GM12873 (cell line): ENCODE measurements at regions not wholly inside any gene's neighbourhood (a gene's known extent, or its start where the extent isn't known, plus 50 kb on each side); places are given as distances from the start of the nearest gene placed in this dataset.

Experiments used
- CTCF ChIP-seq: IDR thresholded peaks from 2 replicates; pipeline ENCODE4 v1.5.1; 2012; ENCODE audit warnings: low read depth, mild to moderate bottlenecking, moderate library complexity, low read length, control low read depth; ENCODE audit not compliant: insufficient read depth; ENCODE audit errors: missing control alignments

DNA sequence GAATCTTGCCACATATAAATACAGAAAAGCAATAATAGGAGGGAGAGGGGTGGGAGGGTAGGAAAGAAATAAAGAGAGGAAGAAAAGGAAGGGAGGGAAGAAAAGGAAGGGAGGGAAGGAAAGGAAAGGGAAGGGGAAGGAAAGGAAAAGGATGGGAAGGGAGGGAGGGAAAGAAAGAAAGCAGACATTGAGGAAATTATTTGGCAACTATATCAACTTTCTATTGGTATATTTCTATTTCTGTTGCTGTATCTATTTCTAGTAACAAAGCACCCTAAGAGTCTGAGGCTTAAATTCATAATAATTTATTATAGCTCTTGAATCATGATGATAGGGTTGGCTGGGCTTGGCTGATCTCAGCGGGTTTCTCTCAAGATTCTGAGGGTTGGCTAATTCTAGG lies 648.0 kb downstream of the CCDC85A start:
- no peak for TF ChIP-seq CTCF

DNA sequence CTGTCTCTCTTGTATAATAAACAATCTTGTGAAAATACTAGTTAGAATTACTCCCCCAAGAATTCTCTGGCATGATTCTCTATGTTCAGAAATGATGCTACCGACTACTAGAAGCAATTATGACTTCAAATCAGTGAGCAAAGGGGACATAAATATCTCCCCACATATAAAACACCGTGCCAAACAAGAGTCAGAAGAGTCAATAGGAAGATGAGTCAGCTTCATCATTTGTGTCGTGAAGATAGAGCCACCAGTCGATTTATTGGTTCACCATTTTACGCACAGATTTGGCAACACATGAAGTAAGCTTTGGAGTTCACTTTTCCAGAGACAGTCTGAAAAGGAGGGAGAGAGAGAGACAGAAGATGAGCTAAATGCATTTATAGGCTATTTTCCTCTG lies 650.9 kb downstream of the CCDC85A start:
- TF ChIP-seq CTCF: no peak

DNA sequence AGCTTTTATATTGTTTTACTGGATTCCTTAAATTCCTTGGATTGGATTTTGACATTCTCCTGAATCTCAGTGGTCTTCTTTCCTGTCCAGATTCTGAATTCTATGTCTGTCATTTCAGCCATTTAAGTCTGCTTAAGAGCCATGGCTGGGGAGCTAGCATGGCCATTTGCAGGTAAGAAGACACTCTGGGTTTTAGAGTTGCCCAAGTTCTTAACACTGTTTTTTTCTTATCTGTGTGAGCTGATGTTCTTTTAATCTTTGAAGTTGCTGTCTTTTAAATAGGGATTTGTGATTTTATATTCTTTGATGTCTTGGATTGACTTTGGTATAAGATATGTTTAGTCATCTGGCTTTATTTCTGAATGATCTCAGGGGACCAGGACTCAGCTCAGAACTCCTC lies 677.2 kb downstream of the CCDC85A start:
- no peak for TF ChIP-seq CTCF

DNA sequence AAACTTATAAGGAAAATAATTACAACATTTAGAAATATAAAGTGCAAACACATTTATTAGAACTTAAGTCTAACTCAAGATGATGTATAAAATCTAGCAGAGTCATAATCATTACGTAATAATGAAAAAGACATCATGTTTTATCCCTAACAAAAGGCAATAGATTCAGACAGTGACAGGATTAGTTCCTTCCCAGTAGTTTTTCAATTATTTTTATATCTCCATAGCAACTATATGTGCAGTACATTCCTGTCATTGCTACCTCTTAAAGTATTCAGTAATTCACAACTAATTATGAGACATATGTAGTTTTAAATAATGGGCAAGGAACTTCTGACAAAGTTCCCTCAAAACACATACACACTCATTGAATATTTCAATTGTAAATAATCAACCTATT lies 687.9 kb downstream of the CCDC85A start:
- no peak for TF ChIP-seq CTCF

DNA sequence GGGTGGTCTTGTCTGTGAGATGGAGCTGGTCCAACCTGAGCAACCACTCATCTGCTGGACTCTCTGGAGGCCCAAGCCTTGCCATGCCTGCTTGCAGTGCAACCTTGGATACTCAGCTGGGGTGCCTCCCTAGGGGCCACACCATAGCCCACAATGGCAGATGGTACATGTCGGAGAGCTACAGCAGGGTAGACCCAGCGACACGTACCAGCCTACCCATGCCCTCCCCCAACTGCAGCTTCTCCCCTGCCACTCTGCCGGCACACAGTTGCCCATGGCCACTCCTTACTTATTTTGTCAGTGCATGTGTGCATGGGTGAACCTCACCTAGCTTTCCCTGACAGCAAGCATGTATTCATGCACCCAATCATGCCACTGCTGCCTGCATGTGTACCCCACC lies 690.9 kb downstream of the CCDC85A start:
- TF ChIP-seq CTCF: no peak

DNA sequence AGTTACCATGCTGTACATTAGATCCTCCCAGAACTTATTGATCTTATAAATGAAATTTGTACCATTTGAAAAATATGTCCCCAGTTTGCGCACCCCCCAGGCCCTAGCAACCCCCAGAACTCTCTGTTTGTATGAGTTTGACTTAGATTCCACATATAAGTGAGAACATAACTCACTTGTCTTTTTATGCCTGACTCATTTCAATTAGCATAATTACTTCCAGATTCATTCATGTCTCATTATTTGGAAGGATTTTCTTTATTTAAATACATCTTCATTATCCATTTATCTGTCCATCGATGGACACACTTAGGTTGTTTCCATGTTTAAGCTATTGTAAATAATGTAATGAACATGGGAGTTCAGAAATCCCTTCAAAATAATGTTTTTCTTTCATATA lies 705.9 kb downstream of the CCDC85A start:
- no peak for TF ChIP-seq CTCF

DNA sequence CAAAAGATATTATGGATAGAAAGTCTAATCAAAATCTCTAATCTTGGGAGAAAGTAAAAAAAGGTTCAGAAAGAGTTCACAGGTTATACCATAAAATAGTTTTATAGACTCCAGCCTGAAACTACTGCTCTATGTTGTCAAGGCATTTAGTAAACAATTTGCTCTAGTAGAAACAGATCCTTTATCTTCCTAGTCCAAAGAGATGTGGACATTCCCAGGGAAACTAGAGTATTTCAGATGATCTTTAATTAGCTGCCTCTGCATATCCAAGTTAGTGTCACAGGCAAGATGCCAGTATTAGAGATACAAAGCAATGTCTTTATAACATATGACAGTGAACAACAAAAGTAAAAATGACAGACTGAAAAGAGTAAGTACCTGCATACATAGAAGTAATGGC lies 708.6 kb downstream of the CCDC85A start:
- TF ChIP-seq CTCF: no peak

DNA sequence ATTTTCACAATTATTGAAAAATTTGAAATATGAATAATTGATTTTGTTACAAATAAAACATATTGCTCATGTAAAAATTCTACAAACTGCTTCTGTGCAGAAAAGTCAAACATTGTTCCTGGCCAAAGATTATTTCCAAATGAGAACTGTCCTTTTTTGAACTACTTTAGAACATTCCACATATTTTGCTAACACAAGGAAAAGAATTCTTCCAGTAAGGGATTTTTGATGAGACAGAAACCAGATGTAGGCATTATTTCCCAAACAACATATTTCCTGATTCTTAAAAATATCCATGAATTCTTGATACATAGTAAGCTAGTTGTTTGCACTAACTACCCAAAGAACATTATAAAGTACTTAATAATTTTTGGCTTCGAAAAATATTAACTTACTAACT lies 715.2 kb downstream of the CCDC85A start:
- TF ChIP-seq CTCF: no peak
